ENCODE measurements at regions not wholly inside any gene's neighbourhood (a gene's known extent, or its start where the extent isn't known, plus 50 kb on each side); places are given as distances from the start of the nearest gene placed in this dataset.

GRCh38 chr10:123459371-123460091, 206.6 kb upstream of the GPR26 start:
- Histone ChIP-seq H3K4me1 (ENCODE audit: control insufficient read depth in 1 of 2, insufficient read depth in 2 of 2, low read length in 2 of 2) (no peaks in the 10 kb centered on the region), H3K4me3 (ENCODE audit: low read length in 2 of 2) (no peak overlapping the region), H3K27ac (ENCODE audit: low read depth in 1 of 2, low read length in 2 of 2) (no peak overlapping the region), H3K36me3 (ENCODE audit: control insufficient read depth in 1 of 2, insufficient read depth in 2 of 2, low read length in 1 of 2) (no peaks in the 10 kb centered on the region), H3K9me3 (ENCODE audit: control insufficient read depth, low read length) (no peaks in the 10 kb centered on the region), H3K27me3 (ENCODE audit: control insufficient read depth in 1 of 2, insufficient read depth in 2 of 2, low read length in 1 of 2) (no peaks in the 10 kb centered on the region)
- no peak for ATAC-seq (ENCODE audit: low FRiP score)
- 42 to 47% methylated on average over 7 of the region's 7 CpGs for WGBS, 2 donors
- no peak for DNase-seq
- intact Hi-C loops (cut with DNase I), result no loop called here

- Histone ChIP-seq H3K4me1 (ENCODE audit: control insufficient read depth in 1 of 2, insufficient read depth in 2 of 2, low read length in 2 of 2) (no peaks in the 10 kb centered on the region), H3K9me3 (ENCODE audit: control insufficient read depth, low read length) (no peaks in the 10 kb centered on the region)
- WGBS, 2 donors, result 60 to 61% methylated on average over 8 of the region's 8 CpGs
These were observed 203.9 kb upstream of the GPR26 start for GRCh38 chr10:123462246-123462645.

GRCh38 chr10:123462756-123463155, 203.4 kb upstream of the GPR26 start:
- H3K27ac ChIP-seq (ENCODE audit: low read depth in 1 of 2, low read length in 2 of 2), result no peak overlapping the region
- H3K36me3 ChIP-seq (ENCODE audit: control insufficient read depth in 1 of 2, insufficient read depth in 2 of 2, low read length in 1 of 2), result no peaks in the 10 kb centered on the region
- intact Hi-C loops (cut with DNase I), result no loop called here
- H3K4me3 ChIP-seq (ENCODE audit: low read length in 2 of 2), result no peak overlapping the region
- H3K27me3 ChIP-seq (ENCODE audit: control insufficient read depth in 1 of 2, insufficient read depth in 2 of 2, low read length in 1 of 2), result no peaks in the 10 kb centered on the region
- no peaks in the 10 kb centered on the region for H3K9me3 ChIP-seq (ENCODE audit: control insufficient read depth, low read length)
- H3K4me1 ChIP-seq (ENCODE audit: control insufficient read depth in 1 of 2, insufficient read depth in 2 of 2, low read length in 2 of 2), result no peaks in the 10 kb centered on the region
- no peak for DNase-seq
- 57 to 61% methylated on average over 4 of the region's 4 CpGs for WGBS, 2 donors
- no peak for ATAC-seq (ENCODE audit: low FRiP score)

More at GRCh38 chr10:123462246-123462645, 203.9 kb upstream of the GPR26 start:
- no peak overlapping the region for H3K4me3 ChIP-seq (ENCODE audit: low read length in 2 of 2)
- ATAC-seq (ENCODE audit: low FRiP score) (no peak), DNase-seq (no peak)
- no peaks in the 10 kb centered on the region for H3K36me3 ChIP-seq (ENCODE audit: control insufficient read depth in 1 of 2, insufficient read depth in 2 of 2, low read length in 1 of 2)
- no peaks in the 10 kb centered on the region for H3K27me3 ChIP-seq (ENCODE audit: control insufficient read depth in 1 of 2, insufficient read depth in 2 of 2, low read length in 1 of 2)
- no peak overlapping the region for H3K27ac ChIP-seq (ENCODE audit: low read depth in 1 of 2, low read length in 2 of 2)
- intact Hi-C loops (cut with DNase I), result no loop called here

GRCh38 chr10:123463181-123463580, 203.0 kb upstream of the GPR26 start:
- Histone ChIP-seq H3K36me3 (ENCODE audit: control insufficient read depth in 1 of 2, insufficient read depth in 2 of 2, low read length in 1 of 2) (no peaks in the 10 kb centered on the region), H3K27me3 (ENCODE audit: control insufficient read depth in 1 of 2, insufficient read depth in 2 of 2, low read length in 1 of 2) (no peaks in the 10 kb centered on the region), H3K4me1 (ENCODE audit: control insufficient read depth in 1 of 2, insufficient read depth in 2 of 2, low read length in 2 of 2) (no peaks in the 10 kb centered on the region), H3K4me3 (ENCODE audit: low read length in 2 of 2) (no peak overlapping the region), H3K9me3 (ENCODE audit: control insufficient read depth, low read length) (no peaks in the 10 kb centered on the region), H3K27ac (ENCODE audit: low read depth in 1 of 2, low read length in 2 of 2) (no peak overlapping the region)
- ATAC-seq (ENCODE audit: low FRiP score) (no peak), DNase-seq (no peak)
- intact Hi-C loops (cut with DNase I), result no loop called here
- WGBS, 2 donors, result 32 to 60% methylated on average over 3 of the region's 3 CpGs

- no peak overlapping the region for H3K27ac ChIP-seq (ENCODE audit: low read depth in 1 of 2, low read length in 2 of 2)
- intact Hi-C loops (cut with DNase I), result no loop called here
- no peaks in the 10 kb centered on the region for H3K27me3 ChIP-seq (ENCODE audit: control insufficient read depth in 1 of 2, insufficient read depth in 2 of 2, low read length in 1 of 2)
- no peak overlapping the region for H3K4me3 ChIP-seq (ENCODE audit: low read length in 2 of 2)
- H3K9me3 ChIP-seq (ENCODE audit: control insufficient read depth, low read length), result no peaks in the 10 kb centered on the region
- DNase-seq, result no peak
- no peaks in the 10 kb centered on the region for H3K4me1 ChIP-seq (ENCODE audit: control insufficient read depth in 1 of 2, insufficient read depth in 2 of 2, low read length in 2 of 2)
- WGBS, 2 donors, result 78 to 80% methylated on average over 10 of the region's 10 CpGs
- no peak for ATAC-seq (ENCODE audit: low FRiP score)
- no peaks in the 10 kb centered on the region for H3K36me3 ChIP-seq (ENCODE audit: control insufficient read depth in 1 of 2, insufficient read depth in 2 of 2, low read length in 1 of 2)
These were observed 202.5 kb upstream of the GPR26 start for GRCh38 chr10:123463698-123464097.

- Histone ChIP-seq H3K4me3 (ENCODE audit: low read length in 2 of 2) (no peak overlapping the region), H3K27me3 (ENCODE audit: control insufficient read depth in 1 of 2, insufficient read depth in 2 of 2, low read length in 1 of 2) (no peaks in the 10 kb centered on the region), H3K9me3 (ENCODE audit: control insufficient read depth, low read length) (no peaks in the 10 kb centered on the region), H3K36me3 (ENCODE audit: control insufficient read depth in 1 of 2, insufficient read depth in 2 of 2, low read length in 1 of 2) (no peaks in the 10 kb centered on the region), H3K27ac (ENCODE audit: low read depth in 1 of 2, low read length in 2 of 2) (no peak overlapping the region), H3K4me1 (ENCODE audit: control insufficient read depth in 1 of 2, insufficient read depth in 2 of 2, low read length in 2 of 2) (no peaks in the 10 kb centered on the region)
- ATAC-seq (ENCODE audit: low FRiP score) (no peak), DNase-seq (no peak)
- WGBS, 2 donors, result 50 to 52% methylated on average over 3 of the region's 3 CpGs
- intact Hi-C loops (cut with DNase I), result no loop called here
These were observed 201.5 kb upstream of the GPR26 start for GRCh38 chr10:123464430-123465323.

- H3K27me3 ChIP-seq (ENCODE audit: control insufficient read depth in 1 of 2, insufficient read depth in 2 of 2, low read length in 1 of 2), result no peaks in the 10 kb centered on the region
- H3K4me3 ChIP-seq (ENCODE audit: low read length in 2 of 2), result no peak overlapping the region
- H3K36me3 ChIP-seq (ENCODE audit: control insufficient read depth in 1 of 2, insufficient read depth in 2 of 2, low read length in 1 of 2), result no peaks in the 10 kb centered on the region
- H3K9me3 ChIP-seq (ENCODE audit: control insufficient read depth, low read length), result no peaks in the 10 kb centered on the region
- no peak overlapping the region for H3K27ac ChIP-seq (ENCODE audit: low read depth in 1 of 2, low read length in 2 of 2)
- H3K4me1 ChIP-seq (ENCODE audit: control insufficient read depth in 1 of 2, insufficient read depth in 2 of 2, low read length in 2 of 2), result no peaks in the 10 kb centered on the region
- WGBS, 2 donors, result 58 to 59% methylated on average over 6 to 7 of the region's 7 CpGs
- ATAC-seq (ENCODE audit: low FRiP score) (no peak), DNase-seq (no peak)
- intact Hi-C loops (cut with DNase I), result no loop called here
These were observed 195.7 kb upstream of the GPR26 start for GRCh38 chr10:123470336-123470921.

- Histone ChIP-seq H3K4me1 (ENCODE audit: control insufficient read depth in 1 of 2, insufficient read depth in 2 of 2, low read length in 2 of 2) (no peaks in the 10 kb centered on the region), H3K9me3 (ENCODE audit: control insufficient read depth, low read length) (no peaks in the 10 kb centered on the region), H3K4me3 (ENCODE audit: low read length in 2 of 2) (no peak overlapping the region), H3K27me3 (ENCODE audit: control insufficient read depth in 1 of 2, insufficient read depth in 2 of 2, low read length in 1 of 2) (no peaks in the 10 kb centered on the region), H3K36me3 (ENCODE audit: control insufficient read depth in 1 of 2, insufficient read depth in 2 of 2, low read length in 1 of 2) (no peaks in the 10 kb centered on the region), H3K27ac (ENCODE audit: low read depth in 1 of 2, low read length in 2 of 2) (no peak overlapping the region)
- DNase-seq, result no peak
- intact Hi-C loops (cut with DNase I), result no loop called here
- 91 to 97% methylated on average over 1 of the region's 1 CpG for WGBS, 2 donors
- ATAC-seq (ENCODE audit: low FRiP score), result no peak
These were observed 194.3 kb upstream of the GPR26 start for GRCh38 chr10:123471811-123472210.
